ENCODE measurements at regions not wholly inside any gene's neighbourhood (a gene's known extent, or its start where the extent isn't known, plus 50 kb on each side); places are given as distances from the start of the nearest gene placed in this dataset.
A peak's percentile ranks its signal among the peaks of the same experiment; 100 is the strongest.

DNA sequence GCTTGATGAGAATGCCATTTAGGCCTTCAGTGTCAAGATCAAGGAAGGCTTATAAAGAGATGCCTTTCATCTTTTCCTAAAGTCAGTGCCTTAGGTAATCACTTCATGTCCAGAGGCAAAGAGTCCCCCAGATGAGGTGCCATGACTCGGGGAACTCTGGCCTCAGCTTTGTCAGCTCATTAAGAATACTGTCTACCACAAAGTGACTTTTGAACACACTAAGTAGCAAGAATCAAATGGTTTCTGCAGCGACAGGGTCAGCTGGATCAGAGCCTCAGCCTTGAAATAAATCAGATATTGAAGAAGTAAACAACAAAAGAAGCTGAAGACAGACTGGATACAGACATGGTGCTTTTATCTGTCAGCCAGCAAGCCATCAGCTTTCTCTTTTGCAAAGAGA, 120.1 kb upstream of the SLC39A10 start:
- Histone ChIP-seq H3K27ac (peak overlapping the region; percentile 62 to 88 (median 75)), H3K4me3 (no peak overlapping the region), H3K9me3 (no peaks in the 10 kb centered on the region), H3K36me3 (no peaks in the 10 kb centered on the region), H3K4me1 (peaks cover 43 to 76% (median 51%) of the 10 kb centered on the region in 6 donors), H3K27me3 (replicated peaks in 1 of 7) (no peaks in the 10 kb centered on the region)
- DNase-seq: no peak
- TF ChIP-seq, protein P1, sequence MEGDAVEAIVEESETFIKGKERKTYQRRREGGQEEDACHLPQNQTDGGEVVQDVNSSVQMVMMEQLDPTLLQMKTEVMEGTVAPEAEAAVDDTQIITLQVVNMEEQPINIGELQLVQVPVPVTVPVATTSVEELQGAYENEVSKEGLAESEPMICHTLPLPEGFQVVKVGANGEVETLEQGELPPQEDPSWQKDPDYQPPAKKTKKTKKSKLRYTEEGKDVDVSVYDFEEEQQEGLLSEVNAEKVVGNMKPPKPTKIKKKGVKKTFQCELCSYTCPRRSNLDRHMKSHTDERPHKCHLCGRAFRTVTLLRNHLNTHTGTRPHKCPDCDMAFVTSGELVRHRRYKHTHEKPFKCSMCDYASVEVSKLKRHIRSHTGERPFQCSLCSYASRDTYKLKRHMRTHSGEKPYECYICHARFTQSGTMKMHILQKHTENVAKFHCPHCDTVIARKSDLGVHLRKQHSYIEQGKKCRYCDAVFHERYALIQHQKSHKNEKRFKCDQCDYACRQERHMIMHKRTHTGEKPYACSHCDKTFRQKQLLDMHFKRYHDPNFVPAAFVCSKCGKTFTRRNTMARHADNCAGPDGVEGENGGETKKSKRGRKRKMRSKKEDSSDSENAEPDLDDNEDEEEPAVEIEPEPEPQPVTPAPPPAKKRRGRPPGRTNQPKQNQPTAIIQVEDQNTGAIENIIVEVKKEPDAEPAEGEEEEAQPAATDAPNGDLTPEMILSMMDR (IDR thresholded peaks at IDR 0.05 in 8 of 11, conservative IDR thresholded peaks at IDR 0.05 in 3 of 11): no peak
- no peak for TF ChIP-seq POLR2AphosphoS5 (IDR thresholded peaks at IDR 0.05)
- TF ChIP-seq POLR2A (IDR thresholded peaks at IDR 0.05): no peak
- intact Hi-C loops (cut with DNase I; ENCODE audit: low total_unique reads): no loop called here
- WGBS, 5 donors: 54 to 70% (median 63%) methylated on average over 2 of the region's 2 CpGs

DNA sequence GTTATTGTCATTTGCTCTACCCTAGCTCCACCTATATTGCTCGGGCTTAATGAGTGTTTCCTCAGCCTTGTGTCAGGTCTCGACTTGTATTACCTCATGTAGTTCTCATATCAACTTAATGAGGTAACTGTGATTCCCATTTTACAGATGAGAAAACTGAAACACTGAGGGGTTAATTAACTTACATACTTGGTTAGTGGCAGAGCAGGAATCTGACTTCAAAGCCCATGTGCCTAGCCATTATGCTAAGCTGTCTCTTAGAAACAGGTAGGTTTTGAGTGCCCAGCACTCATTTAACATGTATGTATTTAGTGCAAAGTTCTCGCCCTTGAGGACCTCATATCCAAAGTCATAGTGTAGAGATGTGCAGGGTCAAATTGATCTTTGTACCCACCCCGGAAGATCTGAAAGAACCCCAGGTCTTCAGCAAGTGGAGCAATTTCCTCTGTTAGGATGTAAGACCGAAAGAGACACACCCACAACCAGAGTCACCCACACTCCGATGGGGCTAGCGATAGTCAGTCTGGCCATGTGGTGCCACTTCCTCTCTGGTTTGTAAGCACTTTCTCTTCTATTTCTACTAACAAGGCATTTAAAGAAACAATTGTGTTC, 121.0 kb upstream of the SLC39A10 start:
- intact Hi-C loops (cut with DNase I; ENCODE audit: low total_unique reads): no loop called here
- Histone ChIP-seq H3K4me3 (peak overlapping the region in 1 of 8 donors; percentile 6), H3K36me3 (no peaks in the 10 kb centered on the region), H3K27ac (peak overlapping the region; percentile 62 to 88 (median 75)), H3K9me3 (no peaks in the 10 kb centered on the region), H3K4me1 (peaks cover 44 to 83% (median 57%) of the 10 kb centered on the region in 6 donors), H3K27me3 (replicated peaks in 1 of 7) (no peaks in the 10 kb centered on the region)
- peak; percentile 90 for DNase-seq
- TF ChIP-seq POLR2AphosphoS5 (IDR thresholded peaks at IDR 0.05): peak in 1 of 3 donors; percentile 69
- TF ChIP-seq, protein P1 (IDR thresholded peaks at IDR 0.05 in 8 of 11, conservative IDR thresholded peaks at IDR 0.05 in 3 of 11): no peak
- 25 to 33% (median 26%) methylated on average over 7 of the region's 7 CpGs for WGBS, 5 donors

DNA sequence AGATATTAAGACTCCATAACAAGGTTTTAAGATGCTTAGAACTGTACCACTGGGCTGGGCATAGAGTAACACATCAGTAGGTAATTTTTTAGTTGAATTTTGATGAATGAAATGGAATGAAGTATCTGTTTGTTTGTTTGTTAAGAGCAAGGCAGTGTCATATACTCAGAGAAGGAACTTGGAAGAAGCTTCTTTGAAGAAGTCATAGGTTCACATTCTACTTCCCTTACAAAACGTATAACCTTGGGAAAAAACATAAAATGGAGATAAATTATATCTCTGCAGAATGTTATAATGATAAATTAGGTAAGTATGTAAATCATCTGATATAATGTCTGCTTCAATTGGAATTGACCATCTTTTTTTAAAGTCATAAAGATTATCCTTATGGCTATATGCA, 122.1 kb upstream of the SLC39A10 start:
- intact Hi-C loops (cut with DNase I; ENCODE audit: low total_unique reads): no loop called here
- no peaks in the 10 kb centered on the region for H3K27me3 ChIP-seq (replicated peaks in 1 of 7)
- DNase-seq: no peak
- peaks cover 44 to 83% (median 57%) of the 10 kb centered on the region in 6 donors for H3K4me1 ChIP-seq
- H3K9me3 ChIP-seq: no peaks in the 10 kb centered on the region
- 46 to 70% (median 69%) methylated on average over 1 of the region's 1 CpG for WGBS, 5 donors
- H3K4me3 ChIP-seq: no peak overlapping the region
- H3K36me3 ChIP-seq: no peaks in the 10 kb centered on the region
- TF ChIP-seq POLR2A (IDR thresholded peaks at IDR 0.05): no peak
- TF ChIP-seq, protein P1 (IDR thresholded peaks at IDR 0.05 in 8 of 11, conservative IDR thresholded peaks at IDR 0.05 in 3 of 11): no peak
- no peak for TF ChIP-seq POLR2AphosphoS5 (IDR thresholded peaks at IDR 0.05)
- H3K27ac ChIP-seq: peak overlapping the region in 7 of 8 donors; percentile 64 to 88 (median 74)

DNA sequence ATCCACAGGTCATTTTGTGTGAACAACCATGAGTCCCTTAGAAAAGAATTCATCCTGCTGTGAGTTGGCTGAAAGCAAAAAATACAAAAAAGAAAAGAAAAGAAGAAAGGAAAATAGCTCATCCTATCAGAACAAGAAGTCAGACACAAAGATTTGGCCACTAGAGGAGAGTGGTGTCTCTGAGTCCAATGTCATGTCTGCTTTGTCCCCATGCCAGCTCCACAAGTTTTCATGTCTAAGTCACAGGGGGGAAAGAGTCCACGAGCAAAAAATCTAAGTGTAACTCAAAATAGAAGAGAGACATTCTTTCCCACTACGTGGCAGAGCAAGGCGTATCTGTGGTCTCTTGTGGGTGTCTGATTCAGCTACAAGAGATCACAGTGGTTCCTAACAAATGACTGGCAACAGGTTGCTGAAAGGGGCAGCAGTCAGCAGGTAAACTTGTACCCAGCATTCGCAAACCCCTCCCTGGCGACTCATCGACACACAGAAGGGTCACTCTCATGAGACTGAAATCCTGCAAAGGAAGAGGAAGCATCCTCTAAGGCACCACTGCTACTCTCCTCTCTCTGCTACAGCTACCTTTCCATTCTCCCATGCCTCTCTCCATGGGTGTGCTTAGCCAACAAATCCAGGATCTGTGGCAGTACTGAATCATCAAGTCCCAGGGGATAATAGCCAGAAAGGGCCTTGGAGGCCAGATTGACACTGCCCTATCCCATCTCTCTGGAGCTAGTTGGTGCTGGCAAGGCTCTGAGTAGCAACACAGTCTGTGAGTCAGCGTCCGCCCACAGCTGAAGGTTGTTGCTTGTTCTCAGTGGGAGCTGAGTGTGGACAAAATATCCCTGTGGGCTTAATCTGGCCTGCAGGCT, 123.0 kb upstream of the SLC39A10 start:
- peak overlapping the region in 1 of 8 donors; percentile 20 for H3K4me3 ChIP-seq
- no peaks in the 10 kb centered on the region for H3K27me3 ChIP-seq (replicated peaks in 1 of 7)
- intact Hi-C loops (cut with DNase I; ENCODE audit: low total_unique reads): no loop called here
- peak; percentile 80 for DNase-seq
- no peaks in the 10 kb centered on the region for H3K36me3 ChIP-seq
- H3K4me1 ChIP-seq: peaks cover 44 to 78% (median 57%) of the 10 kb centered on the region in 6 donors
- 46 to 57% (median 48%) methylated on average over 8 of the region's 8 CpGs for WGBS, 5 donors
- no peaks in the 10 kb centered on the region for H3K9me3 ChIP-seq
- TF ChIP-seq POLR2A (IDR thresholded peaks at IDR 0.05) (no peak), POLR2AphosphoS5 (IDR thresholded peaks at IDR 0.05) (peak in 1 of 3 donors; percentile 30)
- TF ChIP-seq, protein P1 (IDR thresholded peaks at IDR 0.05 in 8 of 11, conservative IDR thresholded peaks at IDR 0.05 in 3 of 11): peak in 1 of 11 experiments; percentile 10
- H3K27ac ChIP-seq: peak overlapping the region; percentile 17 to 88 (median 74)

All from spleen (tissue), 11 donors.